ENCODE measurements at regions not wholly inside any gene's neighbourhood (a gene's known extent, or its start where the extent isn't known, plus 50 kb on each side); places are given as distances from the start of the nearest gene placed in this dataset.

DNA sequence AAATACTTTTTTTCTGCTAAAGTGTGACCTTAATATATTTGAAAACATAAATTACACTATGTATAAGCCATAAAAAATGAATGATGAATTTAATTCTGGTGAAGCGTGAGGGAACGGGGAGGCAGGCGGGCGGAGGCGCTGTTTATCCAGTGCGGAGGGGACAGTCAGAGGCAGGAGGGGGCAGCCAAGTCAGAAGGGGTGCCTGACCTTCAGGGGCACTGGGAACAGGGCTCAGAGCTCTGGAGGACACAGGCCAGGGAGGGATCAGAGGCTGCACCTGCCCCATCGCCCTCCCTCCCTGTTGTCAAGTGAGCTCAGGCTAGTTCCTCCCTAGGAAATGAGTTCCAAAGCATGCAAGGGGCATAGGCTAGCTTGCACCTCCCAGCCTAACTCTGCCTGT is 82.0 kb upstream of the CASZ1 start:
- ChIA-PET CTCF (interaction anchor here (1.0 to 1.9 kb wide), 4 partner anchors 9 to 371 kb away, joined by 3 to 8 read pairs (median 3); no protein-coding TSS in a partner anchor), POLR2A (no interaction called here)
- Histone ChIP-seq H3K9ac (replicated peaks; ENCODE audit: extremely low read depth, insufficient read depth, low read length) (no peak overlapping the region), H3K4me1 (ENCODE audit: control insufficient read depth, extremely low read depth, insufficient read depth, low read length) (no peaks in the 10 kb centered on the region), H3K36me3 (ENCODE audit: control insufficient read depth in 2 of 2, extremely low read depth in 1 of 2, insufficient read depth in 2 of 2, low read length in 2 of 2) (no peaks in the 10 kb centered on the region), H3K4me3 (replicated peaks in 1 of 3; ENCODE audit: insufficient read depth in 1 of 3, low read depth in 1 of 3, low read length in 3 of 3) (no peak overlapping the region), H4K20me1 (replicated peaks; ENCODE audit: control insufficient read depth, extremely low read depth, insufficient read depth, low read length) (no peaks in the 10 kb centered on the region), H3K9me3 (replicated peaks; ENCODE audit: control insufficient read depth, insufficient read depth, low read length) (no peaks in the 10 kb centered on the region), H3K4me2 (ENCODE audit: insufficient read depth, low read length) (no peak overlapping the region), H3K27me3 (ENCODE audit: control insufficient read depth in 2 of 2, insufficient read depth in 2 of 2, low read length in 2 of 2) (no peaks in the 10 kb centered on the region), H2AFZ (ENCODE audit: low read depth, low read length) (no peak overlapping the region), H3K9me1 (replicated peaks; ENCODE audit: control insufficient read depth, extremely low read depth, insufficient read depth, low read length) (no peaks in the 10 kb centered on the region), H3K79me2 (ENCODE audit: control insufficient read depth, insufficient read depth, low read length) (no peaks in the 10 kb centered on the region), H3K27ac (ENCODE audit: insufficient read depth, low read depth, low read length) (no peak overlapping the region)
- intact Hi-C loops (cut with micrococcal nuclease) (no loop called here), dilution Hi-C loops (cut with MboI; ENCODE audit: extremely low pct_ligation_motif_present, low sequenced_read_pairs) (no loop called here)
- DNase-seq (ENCODE audit: low read depth, low spot score) = no peak
- no peak for FAIRE-seq
- no TSS peak for BruUV-seq (replicated peaks)
- TF ChIP-seq POLR2A (IDR thresholded peaks at IDR 0.05; ENCODE audit: low read depth, low read length) (no peak), FOS (IDR thresholded peaks at IDR 0.05; ENCODE audit: borderline replicate concordance, insufficient read depth, low read length) (no peak), JUN (IDR thresholded peaks at IDR 0.05; ENCODE audit: borderline replicate concordance, insufficient read depth, insufficient read length, low read depth) (no peak), GATA2 (IDR thresholded peaks at IDR 0.05; ENCODE audit: insufficient read depth, insufficient read length, low read depth, low read length) (no peak), EZH2 (IDR thresholded peaks at IDR 0.05; ENCODE audit: borderline replicate concordance, low read depth, low read length, severe bottlenecking) (no peak), MYC (IDR thresholded peaks at IDR 0.05; ENCODE audit: low read depth, low read length) (no peak), POLR2AphosphoS5 (IDR thresholded peaks at IDR 0.05; ENCODE audit: insufficient read depth, low read depth, low read length) (no peak)
- TF ChIP-seq, protein P1, sequence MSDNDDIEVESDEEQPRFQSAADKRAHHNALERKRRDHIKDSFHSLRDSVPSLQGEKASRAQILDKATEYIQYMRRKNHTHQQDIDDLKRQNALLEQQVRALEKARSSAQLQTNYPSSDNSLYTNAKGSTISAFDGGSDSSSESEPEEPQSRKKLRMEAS (IDR thresholded peaks at IDR 0.05; ENCODE audit: insufficient read depth, insufficient read length) = no peak
- TF ChIP-seq, protein P2, sequence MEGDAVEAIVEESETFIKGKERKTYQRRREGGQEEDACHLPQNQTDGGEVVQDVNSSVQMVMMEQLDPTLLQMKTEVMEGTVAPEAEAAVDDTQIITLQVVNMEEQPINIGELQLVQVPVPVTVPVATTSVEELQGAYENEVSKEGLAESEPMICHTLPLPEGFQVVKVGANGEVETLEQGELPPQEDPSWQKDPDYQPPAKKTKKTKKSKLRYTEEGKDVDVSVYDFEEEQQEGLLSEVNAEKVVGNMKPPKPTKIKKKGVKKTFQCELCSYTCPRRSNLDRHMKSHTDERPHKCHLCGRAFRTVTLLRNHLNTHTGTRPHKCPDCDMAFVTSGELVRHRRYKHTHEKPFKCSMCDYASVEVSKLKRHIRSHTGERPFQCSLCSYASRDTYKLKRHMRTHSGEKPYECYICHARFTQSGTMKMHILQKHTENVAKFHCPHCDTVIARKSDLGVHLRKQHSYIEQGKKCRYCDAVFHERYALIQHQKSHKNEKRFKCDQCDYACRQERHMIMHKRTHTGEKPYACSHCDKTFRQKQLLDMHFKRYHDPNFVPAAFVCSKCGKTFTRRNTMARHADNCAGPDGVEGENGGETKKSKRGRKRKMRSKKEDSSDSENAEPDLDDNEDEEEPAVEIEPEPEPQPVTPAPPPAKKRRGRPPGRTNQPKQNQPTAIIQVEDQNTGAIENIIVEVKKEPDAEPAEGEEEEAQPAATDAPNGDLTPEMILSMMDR (IDR thresholded peaks at IDR 0.05; ENCODE audit: extremely low read depth in 1 of 2, insufficient read depth in 1 of 2, low read depth in 1 of 2, low read length in 2 of 2) = no peak
